ENCODE measurements at regions not wholly inside any gene's neighbourhood (a gene's known extent, or its start where the extent isn't known, plus 50 kb on each side); places are given as distances from the start of the nearest gene placed in this dataset.

GRCh38 chr10:42952931-42953683 lies 123.8 kb upstream of the RET start:
- no peak for DNase-seq

- no peak for DNase-seq
These were observed 122.9 kb upstream of the RET start for GRCh38 chr10:42953684-42954674.

GRCh38 chr10:42954766-42955492 lies 121.9 kb upstream of the RET start:
- no peak for DNase-seq

- no peak for DNase-seq
These were observed 121.4 kb upstream of the RET start for GRCh38 chr10:42955493-42955889.

- DNase-seq, result no peak
These were observed 120.8 kb upstream of the RET start for GRCh38 chr10:42956045-42956444.

GRCh38 chr10:42958142-42958868 lies 118.6 kb upstream of the RET start:
- DNase-seq, result no peak

GRCh38 chr10:42959833-42960232 lies 117.0 kb upstream of the RET start:
- DNase-seq, result no peak

GRCh38 chr10:42960491-42960990 lies 116.3 kb upstream of the RET start:
- DNase-seq, result no peak

GRCh38 chr10:42960991-42961795 lies 115.7 kb upstream of the RET start:
- no peak for DNase-seq

GRCh38 chr10:42961796-42962109 lies 115.1 kb upstream of the RET start:
- DNase-seq, result no peak

- DNase-seq, result no peak
These were observed 114.6 kb upstream of the RET start for GRCh38 chr10:42962110-42962901.

GRCh38 chr10:42962902-42963231 lies 114.0 kb upstream of the RET start:
- no peak for DNase-seq

- DNase-seq, result no peak
These were observed 113.6 kb upstream of the RET start for GRCh38 chr10:42963312-42963711.

- DNase-seq, result no peak
These were observed 107.7 kb upstream of the RET start for GRCh38 chr10:42969147-42969546.

GRCh38 chr10:42969909-42970308 lies 107.0 kb upstream of the RET start:
- no peak for DNase-seq

GRCh38 chr10:42970451-42971250 lies 106.2 kb upstream of the RET start:
- DNase-seq, result no peak

GRCh38 chr10:42971251-42971599 lies 105.6 kb upstream of the RET start:
- DNase-seq, result no peak

- DNase-seq, result no peak
These were observed 103.9 kb upstream of the RET start for GRCh38 chr10:42972946-42973345.

GRCh38 chr10:42973411-42973810 lies 103.5 kb upstream of the RET start:
- no peak for DNase-seq

Measured in CD4-positive, alpha-beta T cell treated with Interferon alpha-2 for 1 hour (primary cell).